ENCODE measurements at regions not wholly inside any gene's neighbourhood (a gene's known extent, or its start where the extent isn't known, plus 50 kb on each side); places are given as distances from the start of the nearest gene placed in this dataset.

DNA sequence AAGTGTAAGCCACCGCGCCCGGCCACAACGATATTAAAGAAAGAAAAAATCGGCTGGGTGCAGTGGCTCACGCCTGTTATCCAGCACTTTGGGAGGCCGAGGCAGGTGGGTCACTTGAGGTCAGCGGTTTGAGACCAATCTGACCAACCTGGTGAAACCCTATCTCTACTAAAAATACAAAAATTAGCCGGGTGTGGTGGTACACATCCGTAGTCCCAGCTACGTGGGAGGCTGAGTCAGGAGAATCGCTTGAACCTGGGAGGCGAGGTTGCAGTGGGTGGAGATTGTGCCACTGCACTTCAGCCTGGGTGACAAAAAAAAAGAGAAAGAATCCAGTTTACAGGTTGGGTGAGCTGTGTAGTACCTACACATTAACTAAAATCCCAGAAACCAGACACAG is 99.9 kb upstream of the CACNA1A start:
- DNase-seq (ENCODE audit: low read depth, low spot score) = no peak

DNA sequence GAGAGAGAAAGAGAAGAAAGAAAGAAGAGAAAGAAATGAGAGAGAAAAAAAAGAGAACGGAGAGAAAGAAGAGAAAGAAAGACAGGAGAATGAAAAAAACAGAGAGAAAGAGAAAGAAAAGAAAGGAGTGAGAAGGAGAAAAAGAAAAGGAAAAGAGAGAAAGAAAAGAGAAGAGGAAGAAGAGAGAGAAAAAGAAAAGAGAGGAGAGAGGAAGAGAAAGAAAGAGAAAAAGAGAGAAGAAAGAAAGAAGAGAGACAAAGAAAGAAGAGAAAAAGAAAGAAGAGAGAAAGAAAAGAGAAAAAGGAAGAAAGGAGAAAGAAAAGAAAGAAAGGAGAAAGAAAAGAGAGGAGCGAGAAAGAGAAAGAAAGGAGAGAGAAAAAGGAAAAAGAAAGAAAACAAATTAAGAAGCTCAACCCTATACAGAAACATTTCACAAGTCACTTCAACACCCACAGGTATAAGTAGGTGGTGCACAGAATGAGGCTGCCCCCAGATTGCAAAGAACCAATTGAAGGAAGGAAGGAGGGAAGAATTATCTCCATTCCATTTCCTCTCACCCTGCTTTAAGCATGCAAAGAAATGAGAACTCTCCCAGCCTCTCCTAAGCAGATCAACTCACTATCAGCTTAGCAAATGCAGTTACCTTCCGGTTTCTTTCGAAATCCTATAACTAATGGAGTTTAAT is 98.8 kb upstream of the CACNA1A start:
- DNase-seq (ENCODE audit: low read depth, low spot score) = no peak

DNA sequence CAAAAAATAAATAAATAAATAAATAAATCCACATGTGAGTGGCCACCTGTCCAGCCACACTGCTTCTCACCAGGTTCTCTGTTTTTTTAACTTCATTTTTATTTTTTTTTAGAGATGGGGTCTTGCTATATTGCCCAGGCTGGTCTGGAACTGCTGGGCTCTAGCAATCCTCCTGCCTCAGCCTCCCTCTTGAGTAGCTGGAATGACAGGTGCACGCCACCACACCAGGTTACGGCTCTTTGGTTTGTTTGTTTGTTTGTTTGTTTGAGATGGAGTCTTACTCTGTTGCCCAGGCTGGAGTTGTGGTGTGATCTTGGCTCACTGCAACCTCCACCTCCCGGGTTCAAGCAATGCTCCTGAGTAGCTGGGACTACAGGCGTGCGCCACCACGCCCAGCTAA is 94.5 kb upstream of the CACNA1A start:
- DNase-seq (ENCODE audit: low read depth, low spot score) = no peak

DNA sequence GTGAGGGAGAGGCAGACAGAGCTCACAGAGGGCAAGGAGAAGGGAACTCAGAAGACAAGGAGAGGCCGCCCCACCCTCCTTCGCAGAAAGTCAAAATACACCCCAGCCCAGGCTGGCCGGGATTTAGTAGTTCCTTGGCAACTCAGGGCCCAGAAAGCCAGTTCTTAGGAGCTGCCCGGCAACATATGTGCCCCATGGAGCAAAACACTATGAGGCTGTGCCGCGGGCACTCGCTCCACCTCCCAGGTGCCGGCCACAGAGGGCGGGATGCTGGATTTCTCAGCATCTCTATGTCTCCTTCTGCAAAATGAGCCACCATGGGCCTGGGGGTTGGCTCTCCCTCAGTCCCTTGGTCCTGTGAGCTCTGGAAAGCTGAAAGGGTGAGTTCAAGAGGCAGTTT is 93.8 kb upstream of the CACNA1A start:
- no peak for DNase-seq (ENCODE audit: low read depth, low spot score)

- no peak for DNase-seq (ENCODE audit: low read depth, low spot score)
Measured at GRCh38 chr19:13599681-13600080, 93.4 kb upstream of the CACNA1A start.

- DNase-seq (ENCODE audit: low read depth, low spot score) = no peak
Measured at GRCh38 chr19:13598098-13598497, 91.8 kb upstream of the CACNA1A start.

- DNase-seq (ENCODE audit: low read depth, low spot score) = peak; percentile 20
Measured at GRCh38 chr19:13597640-13598039, 91.4 kb upstream of the CACNA1A start.

GRCh38 chr19:13588957-13589833 is 82.9 kb upstream of the CACNA1A start:
- DNase-seq (ENCODE audit: low read depth, low spot score) = no peak

DNA sequence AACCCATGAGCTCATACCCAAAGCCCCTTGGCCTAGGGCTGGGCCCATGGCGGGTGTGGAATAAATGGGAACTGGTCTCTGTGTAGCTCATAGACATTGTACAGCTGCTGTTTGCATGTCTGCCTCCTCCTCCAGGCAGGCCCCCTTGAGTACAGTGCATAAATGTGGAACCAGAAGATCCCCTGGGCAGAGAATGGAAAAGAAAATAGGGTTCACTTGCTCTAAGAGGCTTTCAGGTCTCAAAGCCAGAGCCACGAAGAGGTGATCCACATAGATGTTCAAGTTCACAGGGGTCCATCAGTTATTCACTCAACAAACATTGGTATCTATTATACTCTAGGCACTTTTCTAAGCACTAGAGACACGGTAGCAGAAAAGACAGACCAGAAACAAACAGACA is 79.2 kb upstream of the CACNA1A start:
- no peak for DNase-seq (ENCODE audit: low read depth, low spot score)

DNA sequence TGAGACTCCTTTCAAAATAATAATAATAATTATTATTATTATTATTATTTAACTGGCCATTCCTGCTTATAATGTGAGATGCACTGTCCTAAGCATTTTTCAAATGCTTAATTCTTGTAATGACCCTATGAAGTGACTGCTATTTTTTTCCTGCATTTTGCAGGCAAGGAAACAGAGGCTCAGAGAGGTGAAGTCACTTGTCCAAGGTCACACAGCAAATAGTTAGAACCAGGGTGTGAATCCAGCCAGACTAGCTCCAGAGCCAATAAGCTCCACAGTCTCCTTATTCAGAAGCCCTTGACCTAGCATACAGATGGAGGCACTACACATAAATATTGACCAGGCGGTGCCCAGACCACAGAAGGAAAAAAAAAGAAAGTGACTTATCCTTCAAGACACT is 77.5 kb upstream of the CACNA1A start:
- DNase-seq (ENCODE audit: low read depth, low spot score) = no peak

GRCh38 chr19:13583114-13583513 is 76.8 kb upstream of the CACNA1A start:
- no peak for DNase-seq (ENCODE audit: low read depth, low spot score)

- DNase-seq (ENCODE audit: low read depth, low spot score) = no peak
Measured at GRCh38 chr19:13581576-13581975, 75.3 kb upstream of the CACNA1A start.

GRCh38 chr19:13579388-13580060 is 73.2 kb upstream of the CACNA1A start:
- no peak for DNase-seq (ENCODE audit: low read depth, low spot score)

DNA sequence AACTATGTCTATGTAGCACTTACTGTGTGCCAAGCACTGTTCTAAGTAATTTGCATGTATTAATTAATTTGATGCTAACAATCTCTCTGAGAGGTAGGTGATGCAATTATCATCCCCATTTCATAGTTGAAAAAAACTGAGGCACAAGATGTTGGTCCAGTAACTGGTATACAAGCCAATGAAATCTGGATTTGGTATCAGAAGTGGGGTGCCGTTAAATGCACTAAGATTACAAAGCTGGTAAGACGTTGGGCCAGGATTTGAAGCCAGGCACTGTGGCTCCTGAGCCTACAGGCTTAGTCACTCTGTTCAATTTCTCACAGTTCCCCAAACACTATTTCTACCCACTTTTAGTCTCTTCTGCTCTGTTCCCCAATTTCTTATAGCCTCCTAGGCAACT is 70.4 kb upstream of the CACNA1A start:
- no peak for DNase-seq (ENCODE audit: low read depth, low spot score)

- DNase-seq (ENCODE audit: low read depth, low spot score) = no peak
Measured at GRCh38 chr19:13574933-13575332, 68.7 kb upstream of the CACNA1A start.

DNA sequence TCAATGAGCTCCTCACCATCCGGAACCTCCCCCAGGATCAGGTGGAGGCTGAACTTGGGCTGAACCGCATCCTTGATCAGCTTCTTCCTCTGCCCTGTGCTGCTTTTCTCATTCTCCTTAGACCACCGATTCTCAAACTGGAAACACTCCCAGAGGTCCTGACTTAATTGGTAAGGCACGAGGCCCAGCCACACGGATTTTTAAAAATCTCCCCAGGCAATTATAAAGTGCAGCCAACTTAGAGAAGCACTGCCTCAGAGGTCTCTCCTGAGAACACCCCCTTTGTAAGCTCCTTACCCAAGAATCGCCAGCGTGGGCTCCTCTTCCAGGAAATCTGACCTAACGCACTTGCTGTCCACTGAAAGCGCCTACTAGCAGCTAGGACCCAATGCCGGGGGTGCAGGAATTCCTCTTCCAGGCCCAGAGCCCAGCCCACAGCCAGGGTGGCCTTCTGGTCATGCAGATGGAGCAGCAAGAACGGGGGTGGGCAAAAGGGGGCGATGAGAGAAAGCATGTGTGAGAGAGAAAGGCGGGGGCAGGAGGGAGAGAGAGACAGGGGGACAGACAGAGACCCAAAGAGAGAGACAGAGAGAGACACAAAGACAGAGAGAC is 66.9 kb upstream of the CACNA1A start:
- no peak for DNase-seq (ENCODE audit: low read depth, low spot score)

DNA sequence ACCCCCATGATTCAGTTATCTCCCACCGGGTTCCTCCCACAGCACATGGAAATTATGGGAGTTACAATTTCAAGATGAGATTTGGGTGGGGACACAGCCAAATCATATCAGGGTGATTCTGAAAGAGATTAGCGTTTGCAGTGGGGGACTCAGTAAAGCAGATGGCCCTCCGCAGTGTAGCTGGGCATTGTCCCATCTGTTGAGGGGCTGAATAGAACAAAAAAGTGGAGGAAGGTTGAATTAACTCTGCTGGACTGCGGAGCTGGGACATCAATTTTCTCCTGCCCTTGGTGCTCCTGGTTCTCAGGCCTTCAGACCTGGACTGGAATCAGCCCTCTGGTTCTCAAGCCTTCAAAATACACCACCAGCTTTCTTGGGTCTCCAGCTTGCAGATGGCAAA is 55.2 kb upstream of the CACNA1A start:
- DNase-seq (ENCODE audit: low read depth, low spot score) = no peak

DNA sequence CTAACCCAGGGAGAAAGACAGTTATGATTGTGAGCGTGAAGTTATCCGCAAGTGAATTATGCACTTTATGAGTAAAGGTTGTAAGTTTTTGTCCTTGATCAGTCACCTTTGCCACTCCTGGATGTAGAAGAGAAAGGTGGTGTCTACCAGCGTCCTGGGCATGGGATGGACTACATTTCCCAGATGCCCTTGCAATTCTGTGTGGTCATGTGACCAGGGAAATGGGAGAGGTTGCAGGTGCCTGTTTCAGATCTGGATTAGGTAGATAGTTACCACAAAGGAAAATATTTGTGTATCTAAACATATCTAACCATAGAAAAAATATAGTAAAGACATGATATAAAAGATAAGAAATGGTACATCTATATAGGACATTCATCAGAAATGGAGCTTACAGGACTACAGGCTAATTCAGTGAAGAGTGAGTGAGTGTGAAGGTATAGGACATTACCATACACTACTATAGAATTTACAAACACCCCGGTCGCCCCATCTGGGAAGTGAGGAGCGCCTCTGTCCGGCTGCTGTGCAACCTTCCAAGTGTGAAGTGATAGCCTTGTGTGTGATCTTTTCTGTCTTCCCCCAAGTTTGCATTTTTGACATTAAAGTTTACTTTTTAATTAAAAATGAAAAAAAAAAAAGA is 51.6 kb upstream of the CACNA1A start:
- no peak for DNase-seq (ENCODE audit: low read depth, low spot score)

GRCh38 chr19:13556552-13556951 is 50.3 kb upstream of the CACNA1A start:
- DNase-seq (ENCODE audit: low read depth, low spot score) = no peak

All from pulmonary artery endothelial cell (primary cell).